ENCODE measurements at regions not wholly inside any gene's neighbourhood (a gene's known extent, or its start where the extent isn't known, plus 50 kb on each side); places are given as distances from the start of the nearest gene placed in this dataset.

- DNase-seq (ENCODE audit: low read depth in 2 of 2), result no peak
Observed at GRCh38 chr6:143594647-143595046, 83.1 kb upstream of the PHACTR2 start.

DNA sequence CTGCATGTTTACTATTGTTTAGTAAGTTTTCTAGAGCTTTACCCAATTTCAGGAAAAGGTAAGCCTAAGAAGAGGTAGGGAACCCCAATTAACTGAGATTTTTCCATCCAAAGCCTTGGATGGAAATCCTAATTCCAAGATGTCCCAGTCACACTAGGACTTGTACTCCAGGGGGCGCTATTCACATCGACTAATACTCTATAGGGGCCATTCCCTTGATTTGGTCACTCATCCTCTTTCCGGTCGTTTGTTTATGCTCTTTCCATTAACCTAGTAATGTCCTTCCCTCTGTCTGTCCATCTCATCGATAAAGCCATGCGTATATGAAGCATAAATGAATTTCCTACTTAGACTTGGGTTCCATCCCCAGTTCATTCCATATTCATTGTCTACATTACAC, 80.8 kb upstream of the FUCA2 start:
- DNase-seq (ENCODE audit: low read depth in 2 of 2), result no peak

GRCh38 chr6:143591441-143591840, 79.9 kb upstream of the FUCA2 start:
- DNase-seq (ENCODE audit: low read depth in 2 of 2), result no peak

DNA sequence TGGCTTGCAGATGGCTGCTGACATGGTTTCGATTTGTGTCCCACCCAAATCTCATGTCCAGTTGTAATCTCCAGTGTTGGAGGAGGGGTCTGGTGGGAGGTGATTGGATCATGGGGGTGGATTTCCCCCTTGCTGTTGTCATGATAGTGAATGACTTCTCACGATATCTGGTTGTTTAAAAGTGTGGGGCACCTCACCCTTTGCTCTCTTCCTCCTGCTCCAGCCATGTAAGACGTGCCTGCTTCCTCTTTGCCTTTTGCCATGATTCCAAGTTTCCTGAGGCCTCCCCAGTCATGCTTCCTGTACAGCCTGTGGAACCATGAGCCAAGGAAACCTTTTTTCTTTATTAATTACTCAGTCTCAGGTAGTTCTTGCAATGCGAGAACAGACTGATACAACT, 77.6 kb upstream of the FUCA2 start:
- no peak for DNase-seq (ENCODE audit: low read depth in 2 of 2)

DNA sequence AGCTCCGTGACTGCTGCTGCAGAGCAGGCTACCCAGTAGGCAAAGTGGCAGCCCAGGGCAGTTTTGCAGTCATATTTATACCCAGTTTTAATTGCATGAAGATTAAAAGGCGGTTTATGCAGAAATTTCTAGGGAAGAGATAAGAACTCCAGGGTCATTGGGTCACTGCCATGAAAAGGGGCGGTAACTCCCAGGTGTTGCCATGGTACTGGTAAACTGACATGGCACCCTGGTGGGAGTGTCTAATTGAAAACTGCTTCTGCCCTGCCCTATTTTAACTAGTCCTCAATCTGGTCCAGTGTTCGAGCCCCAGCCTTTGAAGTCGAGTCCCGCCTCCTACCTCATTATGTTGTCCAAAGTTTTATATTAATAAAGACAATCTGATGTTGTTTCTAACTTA, 75.0 kb upstream of the FUCA2 start:
- DNase-seq (ENCODE audit: low read depth in 2 of 2), result no peak

DNA sequence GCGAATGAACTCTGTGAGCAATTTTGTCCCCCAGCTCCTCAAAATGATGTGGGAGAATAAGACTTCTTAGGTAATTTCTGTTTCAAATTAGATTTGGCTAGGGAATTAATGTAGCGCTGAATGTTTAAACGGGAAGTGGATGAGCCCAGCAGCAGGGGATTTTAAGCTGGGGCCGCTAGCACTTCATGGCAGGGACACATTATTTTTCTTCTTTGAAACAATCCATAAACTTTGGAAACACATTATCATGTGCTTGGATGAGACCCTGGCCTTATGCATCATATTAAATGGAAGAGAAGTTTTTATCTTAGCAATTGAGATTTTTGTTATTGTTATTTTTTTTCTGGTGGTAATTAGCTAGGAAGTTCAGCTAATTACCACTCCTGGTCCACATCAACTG, 74.2 kb upstream of the FUCA2 start:
- DNase-seq (ENCODE audit: low read depth in 2 of 2), result no peak

GRCh38 chr6:143585241-143585640, 73.7 kb upstream of the FUCA2 start:
- no peak for DNase-seq (ENCODE audit: low read depth in 2 of 2)

- no peak for DNase-seq (ENCODE audit: low read depth in 2 of 2)
Observed at GRCh38 chr6:143583542-143584327, 72.2 kb upstream of the FUCA2 start.

DNA sequence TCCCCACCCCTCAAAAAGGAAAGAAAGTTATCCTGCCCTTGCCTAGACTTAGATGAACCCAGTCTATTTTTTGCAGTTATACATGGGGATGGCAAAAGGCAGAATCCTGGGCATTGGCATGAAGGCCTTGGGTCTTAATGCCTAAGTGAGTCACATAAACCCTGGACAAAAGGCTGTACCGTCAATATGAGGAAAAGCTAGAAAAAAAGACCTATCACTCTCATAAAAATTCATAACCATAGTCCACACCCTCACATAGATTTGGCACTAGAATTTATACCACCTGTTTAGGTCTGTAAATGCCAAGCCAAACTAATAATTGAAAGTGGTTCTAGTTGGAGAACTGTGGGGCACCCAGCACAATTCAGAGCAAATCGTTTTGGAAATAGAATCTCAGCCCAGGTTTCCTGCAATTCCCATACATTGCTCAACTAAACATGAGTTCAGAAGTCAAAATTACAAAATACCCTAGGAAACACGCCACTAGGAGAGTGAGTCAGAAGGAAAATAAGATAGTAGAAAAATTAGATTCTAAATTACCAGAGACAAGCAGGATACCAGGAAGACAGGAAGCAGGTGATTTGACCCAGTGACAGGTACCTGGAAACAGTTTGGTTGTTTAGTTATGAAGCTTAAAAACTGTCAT, 70.4 kb upstream of the FUCA2 start:
- no peak for DNase-seq (ENCODE audit: low read depth in 2 of 2)

- no peak for DNase-seq (ENCODE audit: low read depth in 2 of 2)
Observed at GRCh38 chr6:143579703-143580102, 68.2 kb upstream of the FUCA2 start.

DNA sequence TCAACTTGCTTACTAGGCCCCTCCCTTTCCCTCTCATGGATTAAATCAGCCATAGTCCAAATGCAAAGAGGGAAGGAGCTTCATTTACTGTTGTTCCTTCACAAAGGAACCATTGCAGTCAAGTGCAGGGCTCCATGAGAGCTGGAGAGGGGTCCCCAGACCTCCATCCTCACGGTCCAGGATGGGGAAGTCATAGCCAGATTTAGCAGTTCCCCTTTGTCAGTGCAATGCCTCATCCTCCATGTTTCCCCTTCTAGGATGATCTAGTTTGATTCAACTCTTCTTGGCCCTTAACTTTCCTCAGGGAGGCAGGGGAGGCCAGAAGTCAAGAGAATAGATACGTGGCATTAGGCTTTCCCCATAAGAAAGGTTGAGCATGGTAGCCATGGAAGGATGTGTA, 66.5 kb upstream of the FUCA2 start:
- DNase-seq (ENCODE audit: low read depth in 2 of 2), result no peak

DNA sequence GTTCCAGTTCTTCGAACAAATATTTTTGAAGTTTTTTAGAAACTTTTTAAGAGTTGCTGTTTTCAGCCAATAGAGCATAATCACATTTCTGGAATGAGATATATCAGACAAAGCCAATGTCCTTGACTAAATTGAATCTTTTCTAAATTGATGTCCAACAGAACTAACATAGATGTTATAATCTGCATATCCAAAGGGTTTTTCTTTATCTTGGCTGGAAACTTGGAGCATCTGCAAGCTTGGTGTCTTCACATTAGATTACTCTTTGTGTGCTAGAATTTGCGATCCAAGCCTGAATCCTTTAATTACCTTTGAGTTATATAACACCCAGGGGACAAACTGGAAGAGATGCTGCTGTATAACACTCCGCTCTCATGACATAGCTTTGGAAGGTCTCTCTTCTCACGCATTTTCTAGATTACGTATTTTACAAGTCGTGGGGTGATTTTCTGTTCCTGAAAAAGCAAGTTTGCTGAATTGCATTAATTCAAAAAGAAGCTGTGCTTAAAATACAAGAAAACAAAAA, 64.4 kb upstream of the FUCA2 start:
- DNase-seq (ENCODE audit: low read depth in 2 of 2), result no peak

GRCh38 chr6:143575440-143575839, 63.9 kb upstream of the FUCA2 start:
- peak; percentile 9 to 40 for DNase-seq (ENCODE audit: low read depth in 2 of 2)

GRCh38 chr6:143570147-143570853, 58.8 kb upstream of the FUCA2 start:
- DNase-seq (ENCODE audit: low read depth in 2 of 2), result no peak

DNA sequence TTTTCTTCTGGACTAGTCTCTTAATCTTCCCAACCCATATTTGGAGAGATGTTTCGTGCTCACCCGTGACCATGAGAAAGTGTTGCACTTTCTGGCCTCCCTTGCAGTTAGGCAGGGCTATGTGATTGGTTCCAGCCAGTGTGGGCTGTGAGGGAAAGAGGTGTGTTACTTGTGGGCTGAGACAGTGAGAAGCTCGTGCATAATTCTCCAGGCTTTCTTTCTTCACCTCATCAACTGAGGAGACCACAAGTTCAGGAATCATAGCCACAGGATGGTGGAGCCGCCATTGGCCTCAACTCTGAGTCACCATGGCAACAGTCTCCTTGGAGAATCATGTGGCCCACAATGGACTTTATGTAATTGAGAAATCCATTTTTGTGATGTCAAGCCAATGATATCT, 57.5 kb upstream of the FUCA2 start:
- no peak for DNase-seq (ENCODE audit: low read depth in 2 of 2)

- DNase-seq (ENCODE audit: low read depth in 2 of 2), result no peak
Observed at GRCh38 chr6:143564484-143565017, 53.0 kb upstream of the FUCA2 start.

- DNase-seq (ENCODE audit: low read depth in 2 of 2), result no peak
Observed at GRCh38 chr6:143562143-143562542, 50.6 kb upstream of the FUCA2 start.

All from stimulated activated CD4-positive, alpha-beta T cell treated with anti-CD3 and anti-CD28 coated beads, Interleukin-15, amount 100 ng/mL, for 48 hours (primary cell).